RWPE2 (cell line): ENCODE measurements at regions not wholly inside any gene's neighbourhood (a gene's known extent, or its start where the extent isn't known, plus 50 kb on each side); places are given as distances from the start of the nearest gene placed in this dataset.

Experiments used
- ATAC-seq: fragments of 200-7000 bp; cut with Tn5 transposase; 3 replicates; pipeline ENCODE4 v1.9.1; 2021; ENCODE audit warnings: low read depth
- DNase-seq: peaks from one replicate; pipeline ENCODE4 v3.0.0-alpha.2; 2020; ENCODE audit warnings: low spot score
- H3K27ac ChIP-seq: fragments of 450-650 bp; 2 replicates; pipeline ENCODE4 v1.5.1; 2017; ENCODE audit warnings: mild to moderate bottlenecking; ENCODE audit not compliant: poor library complexity, severe bottlenecking
- H3K27me3 ChIP-seq: fragments of 250-450 bp; sonication (Bioruptor Pico); 2 replicates; pipeline ENCODE4 v1.5.1; 2021; ENCODE audit warnings: mild to moderate bottlenecking, moderate library complexity; ENCODE audit not compliant: insufficient read depth, poor library complexity, severe bottlenecking
- H3K36me3 ChIP-seq: fragments of 250-450 bp; sonication (Bioruptor Pico); 2 replicates; pipeline ENCODE4 v1.5.1; 2020; ENCODE audit warnings: low read depth, mild to moderate bottlenecking, moderate library complexity
- H3K4me1 ChIP-seq: fragments of 250-450 bp; sonication (Bioruptor Pico); 2 replicates; pipeline ENCODE4 v1.5.1; 2021; ENCODE audit warnings: mild to moderate bottlenecking, moderate library complexity; ENCODE audit not compliant: insufficient read depth, poor library complexity, severe bottlenecking
- H3K4me3 ChIP-seq: fragments of 250-450 bp; sonication (Bioruptor Pico); 2 replicates; pipeline ENCODE4 v1.5.1; 2021; ENCODE audit warnings: mild to moderate bottlenecking, moderate library complexity; ENCODE audit not compliant: severe bottlenecking
- H3K9me3 ChIP-seq: fragments of 250-450 bp; sonication (Bioruptor Pico); 2 replicates; pipeline ENCODE4 v1.5.1; 2021; ENCODE audit warnings: mild to moderate bottlenecking, moderate library complexity; ENCODE audit not compliant: severe bottlenecking
- CTCF ChIP-seq: fragments of 450-650 bp; IDR thresholded peaks from one replicate; pipeline ENCODE4 v1.5.1; 2017; ENCODE audit warnings: mild to moderate bottlenecking, moderate library complexity; ENCODE audit not compliant: poor library complexity, severe bottlenecking

- no peak for ATAC-seq
- Histone ChIP-seq H3K4me3 (no peak overlapping the region), H3K27me3 (no peaks in the 10 kb centered on the region), H3K4me1 (no peaks in the 10 kb centered on the region), H3K27ac (no peak overlapping the region), H3K36me3 (no peaks in the 10 kb centered on the region), H3K9me3 (no peaks in the 10 kb centered on the region)
- DNase-seq, result no peak
- TF ChIP-seq CTCF, result no peak
Observed at GRCh38 chr7:53246957-53247356, 211.5 kb downstream of the POM121L12 start.

- Histone ChIP-seq H3K4me1 (no peaks in the 10 kb centered on the region), H3K9me3 (no peaks in the 10 kb centered on the region), H3K27ac (no peak overlapping the region), H3K36me3 (no peaks in the 10 kb centered on the region), H3K4me3 (no peak overlapping the region), H3K27me3 (no peaks in the 10 kb centered on the region)
- DNase-seq (no peak), ATAC-seq (no peak)
- TF ChIP-seq CTCF, result no peak
Observed at GRCh38 chr7:53252539-53252938, 217.1 kb downstream of the POM121L12 start.

- Histone ChIP-seq H3K27ac (no peak overlapping the region), H3K9me3 (no peaks in the 10 kb centered on the region), H3K4me3 (no peak overlapping the region), H3K27me3 (peaks cover 14% of the 10 kb centered on the region), H3K36me3 (no peaks in the 10 kb centered on the region), H3K4me1 (no peaks in the 10 kb centered on the region)
- no peak for ATAC-seq
- DNase-seq, result no peak
- TF ChIP-seq CTCF, result no peak
Observed at GRCh38 chr7:53272081-53272480, 236.6 kb downstream of the POM121L12 start.

GRCh38 chr7:53281312-53281711, 245.9 kb downstream of the POM121L12 start:
- Histone ChIP-seq H3K27ac (no peak overlapping the region), H3K36me3 (no peaks in the 10 kb centered on the region), H3K4me1 (no peaks in the 10 kb centered on the region), H3K4me3 (no peak overlapping the region), H3K9me3 (no peaks in the 10 kb centered on the region), H3K27me3 (peaks cover 5% of the 10 kb centered on the region)
- ATAC-seq, result no peak
- no peak for TF ChIP-seq CTCF
- DNase-seq, result no peak

GRCh38 chr7:53292341-53292740, 256.9 kb downstream of the POM121L12 start:
- Histone ChIP-seq H3K27ac (no peak overlapping the region), H3K4me1 (no peaks in the 10 kb centered on the region), H3K36me3 (no peaks in the 10 kb centered on the region), H3K4me3 (no peak overlapping the region), H3K9me3 (no peaks in the 10 kb centered on the region), H3K27me3 (peaks cover under 1% of the 10 kb centered on the region)
- no peak for DNase-seq
- no peak for TF ChIP-seq CTCF
- no peak for ATAC-seq
